Endodermal cell (in vitro differentiated cells): ENCODE measurements at regions not wholly inside any gene's neighbourhood (a gene's known extent, or its start where the extent isn't known, plus 50 kb on each side); places are given as distances from the start of the nearest gene placed in this dataset.
"Not testable (repeated sequence)": the region's sequence is repeated elsewhere in the genome, so short reads cannot be mapped to it uniquely, and the experiment has no call there.

ENCODE experiments used
- DNase-seq: peaks from one replicate; pipeline ENCODE4 v3.0.0-alpha.2; 2017
- H3K27ac ChIP-seq: 2 replicates; pipeline ENCODE4 v1.5.1; 2013; ENCODE audit warnings: mild to moderate bottlenecking, low read depth, low read length, moderate library complexity
- H3K27me3 ChIP-seq: 2 replicates; pipeline ENCODE4 v1.6.1; 2013; ENCODE audit warnings: mild to moderate bottlenecking, low read length, moderate library complexity; ENCODE audit not compliant: insufficient read depth, control insufficient read depth, poor library complexity, severe bottlenecking
- H3K36me3 ChIP-seq: 2 replicates; pipeline ENCODE4 v1.7.0; 2013; ENCODE audit warnings: mild to moderate bottlenecking, low read length, moderate library complexity; ENCODE audit not compliant: control insufficient read depth, insufficient read depth
- H3K4me1 ChIP-seq: one replicate; pipeline ENCODE4 v1.7.0; 2013; ENCODE audit warnings: low read length; ENCODE audit not compliant: control insufficient read depth, insufficient read depth
- H3K4me3 ChIP-seq: 2 replicates; pipeline ENCODE4 v1.5.1; 2013; ENCODE audit warnings: mild to moderate bottlenecking, low read length, moderate library complexity
- H3K9ac ChIP-seq: 2 replicates; pipeline ENCODE4 v1.6.1; 2013; ENCODE audit warnings: mild to moderate bottlenecking, low read length, moderate library complexity; ENCODE audit not compliant: poor library complexity, severe bottlenecking; ENCODE audit errors: extremely low read depth
- H3K9me3 ChIP-seq: 2 replicates; pipeline ENCODE4 v1.6.1; 2013; ENCODE audit warnings: mild to moderate bottlenecking, low read length, moderate library complexity; ENCODE audit not compliant: control insufficient read depth
- H3K27ac Mint-ChIP-seq: 2 replicates; pipeline ENCODE4 v1.8.0; 2020; ENCODE audit warnings: mixed read lengths
- H3K27me3 Mint-ChIP-seq: 2 replicates; pipeline ENCODE4 v1.8.0; 2021; ENCODE audit warnings: mild to moderate bottlenecking, mixed read lengths; ENCODE audit not compliant: insufficient read depth
- H3K36me3 Mint-ChIP-seq: 2 replicates; pipeline ENCODE4 v1.8.0; 2020; ENCODE audit warnings: low read depth, mixed read lengths
- H3K4me1 Mint-ChIP-seq: 2 replicates; pipeline ENCODE4 v1.8.0; 2020; ENCODE audit warnings: mixed read lengths
- H3K4me3 Mint-ChIP-seq: 2 replicates; pipeline ENCODE4 v1.8.0; 2020; ENCODE audit warnings: mild to moderate bottlenecking, moderate library complexity, mixed read lengths
- H3K9me3 Mint-ChIP-seq: 2 replicates; pipeline ENCODE4 v1.8.0; 2020; ENCODE audit warnings: mild to moderate bottlenecking, mixed read lengths
- CTCF ChIP-seq: fragments of 200-600 bp; sonication (generic); conservative IDR thresholded peaks from 2 replicates; pipeline ENCODE4 v1.5.0; 2021; ENCODE audit warnings: antibody characterized with exemption, mild to moderate bottlenecking
- WGBS, 2 experiments: methylation state at CpG; one replicate each; pipeline versions ENCODE4 v1.1.5 to v1.1.7; 2013; ENCODE audit warnings: missing lambda C conversion rate in 2 of 2, mixed read lengths in 1 of 2; ENCODE audit not compliant: insufficient coverage in 1 of 2, insufficient read length in 1 of 2; 5-methylcytosine and 5-hydroxymethylcytosine counted together

- H3K4me1 ChIP-seq, result no peaks in the 10 kb centered on the region
- TF ChIP-seq CTCF, result no peak
- H3K9me3 ChIP-seq, result peaks cover 17% of the 10 kb centered on the region
- no peak for DNase-seq
- no peak overlapping the region for H3K9ac ChIP-seq
- Mint-ChIP-seq H3K4me3 (no peak overlapping the region), H3K27me3 (no peaks in the 10 kb centered on the region), H3K36me3 (no peaks in the 10 kb centered on the region), H3K9me3 (peaks cover 6% of the 10 kb centered on the region), H3K27ac (no peak overlapping the region), H3K4me1 (no peaks in the 10 kb centered on the region)
- H3K36me3 ChIP-seq, result no peaks in the 10 kb centered on the region
- WGBS, 2 experiments, result 90 to 100% methylated on average over 2 to 3 of the region's 3 CpGs
- H3K27ac ChIP-seq, result no peak overlapping the region
- no peaks in the 10 kb centered on the region for H3K27me3 ChIP-seq
- no peak overlapping the region for H3K4me3 ChIP-seq
These were observed 125.4 kb upstream of the ANKH start for GRCh38 chr5:14996997-14997396.

- no peak overlapping the region for H3K27ac Mint-ChIP-seq
- H3K9me3 Mint-ChIP-seq, result peaks cover 6% of the 10 kb centered on the region
These were observed 123.7 kb upstream of the ANKH start for GRCh38 chr5:14995229-14995628.

GRCh38 chr5:14993459-14994133 is 122.0 kb upstream of the ANKH start:
- WGBS, 2 experiments, result 94 to 98% methylated on average over 8 to 40 of the region's 40 CpGs
- H3K4me1 ChIP-seq, H3K4me3 ChIP-seq, H3K27me3 ChIP-seq, H3K27ac Mint-ChIP-seq, H3K9me3 Mint-ChIP-seq, H3K36me3 ChIP-seq, H3K27me3 Mint-ChIP-seq, H3K27ac ChIP-seq, H3K36me3 Mint-ChIP-seq, H3K9ac ChIP-seq, H3K4me1 Mint-ChIP-seq, H3K4me3 Mint-ChIP-seq, DNase-seq: not testable (repeated sequence)
- H3K9me3 ChIP-seq, result peaks cover 13% of the 10 kb centered on the region

More at GRCh38 chr5:14995229-14995628, 123.7 kb upstream of the ANKH start:
- Histone ChIP-seq H3K27me3 (no peaks in the 10 kb centered on the region), H3K36me3 (no peaks in the 10 kb centered on the region), H3K9ac (no peak overlapping the region), H3K4me1 (no peaks in the 10 kb centered on the region), H3K9me3 (peaks cover 17% of the 10 kb centered on the region), H3K27ac (no peak overlapping the region), H3K4me3 (no peak overlapping the region)
- no peaks in the 10 kb centered on the region for H3K4me1 Mint-ChIP-seq
- no peak for DNase-seq
- H3K36me3 Mint-ChIP-seq, result no peaks in the 10 kb centered on the region
- H3K4me3 Mint-ChIP-seq, result no peak overlapping the region
- TF ChIP-seq CTCF, result no peak
- no peaks in the 10 kb centered on the region for H3K27me3 Mint-ChIP-seq
- WGBS, 2 experiments, result 90% methylated on average over 2 to 3 of the region's 4 CpGs

GRCh38 chr5:14992751-14993458 is 121.3 kb upstream of the ANKH start:
- H3K4me3 Mint-ChIP-seq, H3K27ac Mint-ChIP-seq, H3K27me3 ChIP-seq, H3K27me3 Mint-ChIP-seq, H3K9me3 Mint-ChIP-seq, H3K9me3 ChIP-seq, H3K27ac ChIP-seq, DNase-seq, H3K36me3 ChIP-seq, H3K4me1 ChIP-seq, H3K9ac ChIP-seq, H3K4me1 Mint-ChIP-seq, H3K36me3 Mint-ChIP-seq, H3K4me3 ChIP-seq: not testable (repeated sequence)
- 94 to 96% methylated on average over 21 to 28 of the region's 28 CpGs for WGBS, 2 experiments
